ENCODE measurements at regions not wholly inside any gene's neighbourhood (a gene's known extent, or its start where the extent isn't known, plus 50 kb on each side); places are given as distances from the start of the nearest gene placed in this dataset.
"Not testable (repeated sequence)": the region's sequence is repeated elsewhere in the genome, so short reads cannot be mapped to it uniquely, and the experiment has no call there.

- TF ChIP-seq CTCF, POLR2A (IDR thresholded peaks at IDR 0.05): not testable (repeated sequence)
Measured at GRCh38 chrX:26755760-26756159, 539.8 kb downstream of the MAGEB5 start.

Data from Peyer's patch (tissue), 4 donors.